SU-DHL-6 (cell line): ENCODE measurements at regions not wholly inside any gene's neighbourhood (a gene's known extent, or its start where the extent isn't known, plus 50 kb on each side); places are given as distances from the start of the nearest gene placed in this dataset.

Experiments used
- H2AFZ ChIP-seq: fragments of 200-600 bp; sonication (generic); 2 replicates; pipeline ENCODE4 v1.6.1; 2014; ENCODE audit warnings: low read depth, mild to moderate bottlenecking, moderate library complexity, mixed read lengths, antibody characterized with exemption, low read length; ENCODE audit not compliant: severe bottlenecking
- H3F3A ChIP-seq: fragments of 200-600 bp; shearing (Covaris generic); 2 replicates; pipeline ENCODE4 v1.6.0; 2016; ENCODE audit warnings: antibody characterized with exemption, mild to moderate bottlenecking; ENCODE audit not compliant: insufficient read depth
- H3K27ac ChIP-seq: fragments of 200-600 bp; sonication (generic); 2 replicates; pipeline ENCODE4 v1.5.1; 2016; ENCODE audit warnings: low read depth, mild to moderate bottlenecking, low read length, moderate library complexity, mixed read lengths
- H3K27me3 ChIP-seq: fragments of 200-600 bp; sonication (generic), shearing (Covaris generic); 2 replicates; pipeline ENCODE4 v1.6.0; 2014; ENCODE audit warnings: mild to moderate bottlenecking, low read length
- H3K36me3 ChIP-seq: fragments of 200-600 bp; sonication (generic); 2 replicates; pipeline ENCODE4 v1.6.1; 2014; ENCODE audit warnings: mild to moderate bottlenecking, low read length, mixed read lengths
- H3K4me2 ChIP-seq: fragments of 300-600, 200-600 bp; shearing (Covaris generic), sonication (generic); 2 replicates; pipeline ENCODE4 v1.6.0; 2014; ENCODE audit warnings: low read length, low read depth, mild to moderate bottlenecking; ENCODE audit not compliant: poor library complexity, severe bottlenecking
- H3K4me3 ChIP-seq: fragments of 200-600 bp; sonication (generic); 2 replicates; pipeline ENCODE4 v1.5.1; 2014; ENCODE audit warnings: antibody characterized with exemption, low read length, mild to moderate bottlenecking, mixed read lengths; ENCODE audit not compliant: insufficient read depth, poor library complexity, severe bottlenecking
- H3K79me2 ChIP-seq: fragments of 200-600 bp; sonication (generic); 2 replicates; pipeline ENCODE4 v1.6.1; 2014; ENCODE audit warnings: mild to moderate bottlenecking, low read length, moderate library complexity; ENCODE audit not compliant: insufficient read depth
- H3K9ac ChIP-seq: fragments of 200-600 bp; sonication (generic); 2 replicates; pipeline ENCODE4 v1.7.0; 2014; ENCODE audit warnings: mild to moderate bottlenecking, low read length
- H3K9me2 ChIP-seq: fragments of 200-600 bp; sonication (generic); replicated peaks from 2 replicates; pipeline ENCODE4 v1.6.1; 2014; ENCODE audit warnings: low read length; ENCODE audit not compliant: insufficient read depth
- H3K9me3 ChIP-seq: fragments of 200-600 bp; sonication (generic); 2 replicates; pipeline ENCODE4 v1.6.1; 2014; ENCODE audit warnings: low read length, mixed read lengths; ENCODE audit not compliant: insufficient read depth
- H4K20me1 ChIP-seq: fragments of 200-600 bp; sonication (generic); 2 replicates; pipeline ENCODE4 v1.6.1; 2014; ENCODE audit warnings: low read depth, mild to moderate bottlenecking, antibody characterized with exemption, low read length, moderate library complexity, mixed read lengths
- EZH2phosphoT487 ChIP-seq: fragments of 200-600 bp; sonication (generic), shearing (Covaris generic); conservative IDR thresholded peaks from 2 replicates; pipeline ENCODE4 v1.6.1; 2018; ENCODE audit warnings: mild to moderate bottlenecking, antibody characterized with exemption, low read length, moderate library complexity, mixed read lengths
- TF ChIP-seq, protein P1 (sequence below): fragments of 200-600 bp; sonication (generic); IDR thresholded peaks from one replicate; pipeline ENCODE4 v1.5.1; 2017; ENCODE audit warnings: antibody characterized with exemption, mild to moderate bottlenecking, low read length, moderate library complexity; ENCODE audit not compliant: insufficient read depth, poor library complexity, severe bottlenecking

DNA sequence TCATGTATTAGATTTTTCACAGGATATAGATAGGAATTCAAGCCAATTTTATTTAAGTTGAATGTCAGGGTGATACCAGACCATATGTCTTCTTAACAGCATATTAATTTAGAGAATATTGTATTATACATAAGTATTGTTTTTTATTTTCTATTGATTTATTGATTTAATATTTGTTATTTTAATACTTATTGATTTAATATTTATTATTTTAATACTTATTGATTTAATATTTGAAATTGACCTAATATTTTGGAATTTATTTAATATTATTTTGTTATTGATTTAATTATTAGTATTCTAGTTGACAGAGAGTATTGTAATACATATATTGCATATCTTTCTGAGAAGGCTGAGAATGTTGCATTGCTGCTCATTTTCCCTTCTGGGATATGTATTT lies 1411.8 kb upstream of the ACO1 start:
- Histone ChIP-seq H3K9me3 (no peaks in the 10 kb centered on the region), H4K20me1 (no peaks in the 10 kb centered on the region), H2AFZ (no peak overlapping the region), H3K79me2 (no peaks in the 10 kb centered on the region), H3K4me3 (no peak overlapping the region), H3K27ac (no peak overlapping the region), H3K36me3 (no peaks in the 10 kb centered on the region), H3K9ac (no peak overlapping the region), H3K9me2 (no peaks in the 10 kb centered on the region), H3K4me2 (no peak overlapping the region), H3K27me3 (no peaks in the 10 kb centered on the region), H3F3A (no peaks in the 10 kb centered on the region)
- TF ChIP-seq, protein P1, sequence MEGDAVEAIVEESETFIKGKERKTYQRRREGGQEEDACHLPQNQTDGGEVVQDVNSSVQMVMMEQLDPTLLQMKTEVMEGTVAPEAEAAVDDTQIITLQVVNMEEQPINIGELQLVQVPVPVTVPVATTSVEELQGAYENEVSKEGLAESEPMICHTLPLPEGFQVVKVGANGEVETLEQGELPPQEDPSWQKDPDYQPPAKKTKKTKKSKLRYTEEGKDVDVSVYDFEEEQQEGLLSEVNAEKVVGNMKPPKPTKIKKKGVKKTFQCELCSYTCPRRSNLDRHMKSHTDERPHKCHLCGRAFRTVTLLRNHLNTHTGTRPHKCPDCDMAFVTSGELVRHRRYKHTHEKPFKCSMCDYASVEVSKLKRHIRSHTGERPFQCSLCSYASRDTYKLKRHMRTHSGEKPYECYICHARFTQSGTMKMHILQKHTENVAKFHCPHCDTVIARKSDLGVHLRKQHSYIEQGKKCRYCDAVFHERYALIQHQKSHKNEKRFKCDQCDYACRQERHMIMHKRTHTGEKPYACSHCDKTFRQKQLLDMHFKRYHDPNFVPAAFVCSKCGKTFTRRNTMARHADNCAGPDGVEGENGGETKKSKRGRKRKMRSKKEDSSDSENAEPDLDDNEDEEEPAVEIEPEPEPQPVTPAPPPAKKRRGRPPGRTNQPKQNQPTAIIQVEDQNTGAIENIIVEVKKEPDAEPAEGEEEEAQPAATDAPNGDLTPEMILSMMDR = no peak

DNA sequence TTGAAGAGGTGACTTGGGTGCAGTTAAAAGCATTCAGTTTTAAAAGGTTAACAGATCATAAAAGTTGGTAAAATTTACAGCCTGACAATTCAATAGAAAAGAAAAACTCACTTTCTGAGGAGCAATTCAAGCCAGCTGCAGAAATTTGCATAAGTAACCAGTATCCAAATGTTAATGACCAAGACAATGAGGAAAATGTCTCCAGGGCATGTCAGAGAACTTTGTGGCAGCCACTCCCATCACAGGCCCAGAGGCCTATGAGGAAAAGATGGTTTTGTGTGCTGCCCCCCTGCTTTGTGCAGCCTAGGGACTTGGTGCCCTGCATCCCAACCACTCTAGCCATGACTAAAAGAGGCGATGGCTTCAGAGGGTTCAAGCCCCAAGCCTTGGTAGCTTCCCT lies 1406.5 kb upstream of the ACO1 start:
- Histone ChIP-seq H3K36me3 (no peaks in the 10 kb centered on the region), H4K20me1 (no peaks in the 10 kb centered on the region), H3K27ac (no peak overlapping the region), H3K9me2 (no peaks in the 10 kb centered on the region), H3F3A (no peaks in the 10 kb centered on the region), H3K4me3 (no peak overlapping the region), H3K27me3 (no peaks in the 10 kb centered on the region), H3K9ac (no peak overlapping the region), H2AFZ (no peak overlapping the region), H3K79me2 (no peaks in the 10 kb centered on the region), H3K4me2 (no peak overlapping the region), H3K9me3 (no peaks in the 10 kb centered on the region)
- no peak for TF ChIP-seq EZH2phosphoT487
- TF ChIP-seq, protein P1 = no peak

DNA sequence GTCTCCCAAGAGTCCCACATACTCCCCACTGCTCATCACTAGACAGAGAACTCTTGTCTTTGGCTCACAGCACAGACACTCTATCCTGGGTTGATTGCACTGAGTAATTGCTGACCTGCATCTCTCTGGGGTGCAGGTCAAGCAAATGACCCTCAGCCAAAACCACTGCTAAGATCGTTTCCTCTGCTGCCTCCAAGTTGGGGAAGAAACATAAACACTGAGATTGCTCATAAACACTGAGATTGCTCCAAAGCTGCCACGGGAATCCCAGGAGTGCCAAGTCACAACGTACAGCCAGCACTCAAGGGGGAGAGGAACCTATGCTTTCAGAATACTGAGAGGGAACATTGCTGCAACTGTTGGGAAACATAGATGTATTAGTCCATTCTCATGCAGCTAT lies 1402.1 kb upstream of the ACO1 start:
- Histone ChIP-seq H3K27me3 (no peaks in the 10 kb centered on the region), H3K4me3 (no peak overlapping the region), H3K9ac (no peak overlapping the region), H3K36me3 (no peaks in the 10 kb centered on the region), H3K79me2 (no peaks in the 10 kb centered on the region), H2AFZ (no peak overlapping the region), H4K20me1 (no peaks in the 10 kb centered on the region), H3F3A (no peaks in the 10 kb centered on the region), H3K9me2 (no peaks in the 10 kb centered on the region), H3K9me3 (no peaks in the 10 kb centered on the region), H3K4me2 (no peak overlapping the region), H3K27ac (no peak overlapping the region)
- TF ChIP-seq, protein P1 = no peak
- TF ChIP-seq EZH2phosphoT487 = no peak
